GM10266 (cell line): ENCODE measurements at regions not wholly inside any gene's neighbourhood (a gene's known extent, or its start where the extent isn't known, plus 50 kb on each side); places are given as distances from the start of the nearest gene placed in this dataset.

Experiments used
- DNase-seq: peaks from one replicate; pipeline ENCODE4 v3.0.0; 2012; ENCODE audit errors: extremely low spot score
- TF ChIP-seq, protein P1 (sequence below): IDR thresholded peaks from 2 replicates; pipeline ENCODE4 v1.5.1; 2012; ENCODE audit warnings: mild to moderate bottlenecking, low read depth; ENCODE audit not compliant: control insufficient read depth, insufficient read depth; ENCODE audit errors: missing control alignments

DNA sequence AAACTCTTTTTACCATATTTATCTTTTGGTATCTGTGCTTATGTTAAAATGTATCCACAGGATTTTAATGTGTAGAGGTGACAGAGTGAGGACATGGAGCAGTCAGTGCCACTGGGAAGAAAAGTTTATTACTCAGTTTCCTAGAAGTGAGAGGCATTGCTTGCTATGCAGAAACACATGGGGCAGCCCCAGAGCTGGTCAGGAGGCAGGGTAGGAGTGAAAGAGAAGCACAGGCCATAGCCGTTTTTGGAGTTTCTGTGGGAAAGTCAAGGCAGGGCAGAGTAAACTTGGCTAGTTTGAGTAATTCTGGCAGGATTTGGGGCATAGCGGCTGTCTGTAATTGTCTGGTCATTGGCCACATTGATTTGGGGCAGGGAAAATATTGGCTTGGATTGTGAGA, 370.9 kb downstream of the FGF9 start:
- TF ChIP-seq, protein P1, sequence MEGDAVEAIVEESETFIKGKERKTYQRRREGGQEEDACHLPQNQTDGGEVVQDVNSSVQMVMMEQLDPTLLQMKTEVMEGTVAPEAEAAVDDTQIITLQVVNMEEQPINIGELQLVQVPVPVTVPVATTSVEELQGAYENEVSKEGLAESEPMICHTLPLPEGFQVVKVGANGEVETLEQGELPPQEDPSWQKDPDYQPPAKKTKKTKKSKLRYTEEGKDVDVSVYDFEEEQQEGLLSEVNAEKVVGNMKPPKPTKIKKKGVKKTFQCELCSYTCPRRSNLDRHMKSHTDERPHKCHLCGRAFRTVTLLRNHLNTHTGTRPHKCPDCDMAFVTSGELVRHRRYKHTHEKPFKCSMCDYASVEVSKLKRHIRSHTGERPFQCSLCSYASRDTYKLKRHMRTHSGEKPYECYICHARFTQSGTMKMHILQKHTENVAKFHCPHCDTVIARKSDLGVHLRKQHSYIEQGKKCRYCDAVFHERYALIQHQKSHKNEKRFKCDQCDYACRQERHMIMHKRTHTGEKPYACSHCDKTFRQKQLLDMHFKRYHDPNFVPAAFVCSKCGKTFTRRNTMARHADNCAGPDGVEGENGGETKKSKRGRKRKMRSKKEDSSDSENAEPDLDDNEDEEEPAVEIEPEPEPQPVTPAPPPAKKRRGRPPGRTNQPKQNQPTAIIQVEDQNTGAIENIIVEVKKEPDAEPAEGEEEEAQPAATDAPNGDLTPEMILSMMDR, result no peak
- no peak for DNase-seq

DNA sequence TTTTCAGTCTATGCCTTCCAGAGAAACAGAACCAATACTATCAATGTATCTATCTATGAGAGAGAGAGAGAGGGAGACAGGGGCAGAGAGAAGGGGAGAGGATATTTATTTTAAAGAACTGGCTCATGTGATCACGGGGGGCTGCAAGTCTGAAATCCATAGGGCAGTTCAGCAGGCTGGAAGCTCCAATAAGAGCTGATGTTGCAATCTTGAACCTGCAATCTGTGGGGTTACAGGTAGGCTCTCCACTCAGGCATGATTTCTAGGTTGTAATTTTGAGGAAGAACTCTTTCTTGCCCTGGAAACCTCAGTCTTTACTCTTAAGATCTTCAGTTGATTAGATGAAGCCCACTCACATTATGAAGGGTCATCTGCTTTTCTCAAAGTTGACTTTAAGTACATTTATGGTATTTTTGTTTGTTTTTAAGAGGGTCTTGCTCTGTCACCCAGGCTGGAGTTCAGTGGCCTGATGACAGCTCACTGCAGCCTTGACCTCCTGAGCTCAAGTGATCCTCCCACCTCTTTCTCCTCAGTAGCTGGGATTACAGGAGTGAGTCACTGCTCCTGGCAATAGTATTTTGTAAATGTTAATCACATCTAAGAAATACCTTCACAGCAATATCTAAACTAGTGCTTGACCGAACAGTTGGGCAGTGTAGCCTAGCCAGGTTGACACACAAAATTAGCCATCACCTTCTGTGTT, 376.4 kb downstream of the FGF9 start:
- DNase-seq, result no peak
- TF ChIP-seq, protein P1, result no peak

DNA sequence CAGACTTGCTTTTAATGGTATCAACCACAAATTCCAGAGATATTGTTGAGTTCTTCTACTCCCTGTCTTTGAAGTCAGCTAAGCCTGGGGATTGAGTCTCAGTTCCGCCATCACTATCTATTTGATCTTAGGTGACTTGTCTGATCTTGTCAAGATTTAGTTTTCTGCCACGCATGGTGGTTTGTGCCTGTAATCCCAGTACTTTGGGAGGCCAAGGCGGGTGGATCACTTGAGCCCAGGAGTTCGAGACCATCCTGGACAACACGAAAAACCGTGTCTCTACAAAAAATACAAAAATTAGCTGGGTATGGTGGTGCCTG, 376.9 kb downstream of the FGF9 start:
- DNase-seq, result no peak
- TF ChIP-seq, protein P1, result no peak

DNA sequence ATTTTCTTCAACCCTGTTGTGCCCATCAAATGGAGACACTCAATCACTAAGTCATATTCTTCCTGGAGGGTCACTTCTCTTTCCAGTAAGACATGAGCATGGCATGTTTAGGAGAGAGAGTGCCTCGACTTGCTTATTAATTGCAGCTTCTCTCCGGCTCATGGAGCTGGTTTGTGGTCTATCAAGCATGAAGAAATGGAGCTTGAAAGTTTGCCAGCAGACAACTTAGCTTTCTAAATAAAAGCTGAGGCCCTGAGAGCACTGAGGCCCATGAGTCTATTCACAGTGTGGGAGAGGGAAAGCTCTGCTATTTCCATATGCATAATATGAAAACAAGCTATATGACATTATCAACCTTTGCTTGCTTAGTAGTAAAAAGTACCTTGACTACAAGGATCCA, 378.5 kb downstream of the FGF9 start:
- TF ChIP-seq, protein P1, result no peak
- no peak for DNase-seq

DNA sequence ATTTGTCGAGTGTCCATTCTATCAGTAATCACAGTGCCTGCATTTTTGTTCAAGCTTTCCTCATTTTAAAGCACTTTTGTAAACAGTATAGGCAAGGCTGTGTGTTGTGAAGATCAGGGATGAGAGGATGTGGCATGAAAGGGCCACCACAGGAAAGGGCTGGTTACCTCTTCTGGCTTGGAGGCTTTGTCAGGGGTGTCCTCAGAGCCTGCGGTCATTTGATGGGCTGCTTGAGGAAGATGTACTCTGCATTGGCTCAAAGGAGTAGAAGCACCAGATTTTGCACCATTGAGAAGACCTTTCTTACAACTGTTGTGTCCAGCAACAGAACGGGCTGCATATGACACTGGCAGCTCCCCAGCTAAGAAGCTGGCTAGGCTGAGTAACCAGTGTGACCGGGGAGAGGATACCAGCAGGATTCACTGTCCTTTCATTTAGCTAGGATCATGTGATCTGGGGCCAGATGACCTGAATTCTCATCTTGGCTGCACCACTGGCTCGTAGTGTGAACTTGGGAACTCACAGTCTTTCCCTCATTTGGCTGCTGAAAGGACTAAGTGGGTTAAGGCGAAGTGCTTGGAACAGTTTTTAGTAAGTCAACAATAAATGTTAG, 380.2 kb downstream of the FGF9 start:
- no peak for DNase-seq
- TF ChIP-seq, protein P1, result no peak

DNA sequence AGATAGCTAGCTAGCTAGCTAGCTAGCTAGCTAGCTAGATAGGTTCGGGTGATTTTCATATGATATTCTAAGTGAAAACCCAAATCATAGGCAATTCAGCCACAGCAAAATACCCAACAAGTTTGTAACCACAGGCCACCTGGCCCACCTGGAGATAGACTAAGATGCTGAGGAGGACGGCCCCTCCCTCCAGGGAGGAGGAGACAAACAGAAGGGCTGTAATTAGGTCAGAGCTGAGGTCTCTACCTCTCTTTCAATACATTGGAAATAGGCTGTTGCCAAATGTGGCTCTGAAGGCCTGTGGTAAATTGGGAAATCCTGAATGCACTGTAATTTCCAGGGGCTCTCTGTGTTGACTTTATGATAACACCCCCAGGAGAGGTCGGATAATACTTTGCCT, 382.2 kb downstream of the FGF9 start:
- TF ChIP-seq, protein P1, result no peak
- DNase-seq, result no peak

DNA sequence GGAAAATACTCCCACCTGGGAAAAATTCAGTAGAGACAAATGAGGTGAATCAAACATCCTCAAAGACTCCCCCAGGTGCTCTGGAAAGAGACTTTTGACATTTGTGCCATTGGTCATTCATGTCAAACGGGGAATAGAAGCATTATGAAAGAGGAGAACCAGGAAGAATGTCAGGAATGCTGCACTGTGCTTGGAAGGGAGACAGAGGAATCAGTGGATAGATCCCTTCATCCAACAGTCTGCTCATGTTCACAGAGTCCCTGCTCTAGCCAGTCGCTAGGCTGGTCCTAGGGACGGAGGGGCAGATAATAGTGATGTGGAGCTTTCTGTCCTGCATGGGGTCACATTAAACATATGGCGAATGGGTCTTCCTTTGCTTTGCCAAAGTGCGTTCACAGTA, 384.4 kb downstream of the FGF9 start:
- DNase-seq, result no peak
- TF ChIP-seq, protein P1, result no peak
